HepG2 (cell line): ENCODE measurements at regions not wholly inside any gene's neighbourhood (a gene's known extent, or its start where the extent isn't known, plus 50 kb on each side); places are given as distances from the start of the nearest gene placed in this dataset.

Source experiments
- ASH2L ChIP-seq: fragments of 300-600, 200-600 bp; sonication (generic); IDR thresholded peaks from 2 replicates; pipeline ENCODE4 v1.7.0; 2017; ENCODE audit warnings: low read depth, mild to moderate bottlenecking, moderate library complexity, mixed read lengths, low read length; ENCODE audit not compliant: insufficient read length
- DPF2 ChIP-seq: sonication (generic); formaldehyde crosslinking; IDR thresholded peaks from 2 replicates; pipeline ENCODE4 v1.4.0; 2020; ENCODE audit warnings: mild to moderate bottlenecking, low read depth, missing genetic modification reagents, borderline replicate concordance
- GPN1 ChIP-seq: sonication (generic); formaldehyde crosslinking; IDR thresholded peaks from 2 replicates; pipeline ENCODE4 v1.5.1; 2020; ENCODE audit warnings: missing genetic modification reagents, borderline replicate concordance
- JUN ChIP-seq: sonication (generic); formaldehyde crosslinking; IDR thresholded peaks from 2 replicates; pipeline ENCODE4 v1.4.0; 2020; ENCODE audit warnings: mild to moderate bottlenecking, missing genetic modification reagents
- KLF11 ChIP-seq: IDR thresholded peaks from 2 replicates; pipeline ENCODE4 v1.6.1; 2016; ENCODE audit warnings: missing compliant biosample characterization
- MTA1 ChIP-seq: sonication (generic); formaldehyde crosslinking; IDR thresholded peaks from 2 replicates; pipeline ENCODE4 v1.4.0; 2020; ENCODE audit warnings: missing genetic modification reagents, mild to moderate bottlenecking, borderline replicate concordance
- MYPOP ChIP-seq: sonication (generic); formaldehyde crosslinking; IDR thresholded peaks from 2 replicates; pipeline ENCODE4 v1.8.1; 2023; ENCODE audit warnings: mild to moderate bottlenecking, moderate library complexity, missing genetic modification reagents
- RBAK ChIP-seq: sonication (generic); formaldehyde crosslinking; IDR thresholded peaks from 2 replicates; pipeline ENCODE4 v1.5.1; 2020; ENCODE audit warnings: mild to moderate bottlenecking, missing genetic modification reagents
- SMYD3 ChIP-seq: sonication (generic); formaldehyde crosslinking; IDR thresholded peaks from 2 replicates; pipeline ENCODE4 v1.8.1; 2023; ENCODE audit warnings: mild to moderate bottlenecking, missing genetic modification reagents
- SP4 ChIP-seq: sonication (generic); formaldehyde crosslinking; IDR thresholded peaks from 2 replicates; pipeline ENCODE4 v1.8.1; 2023; ENCODE audit warnings: mild to moderate bottlenecking, missing genetic modification reagents
- TCF7 ChIP-seq: sonication (generic); IDR thresholded peaks from 2 replicates; pipeline ENCODE4 v1.6.1; 2016; ENCODE audit warnings: antibody characterized with exemption, low read depth
- ZMYM2 ChIP-seq: sonication (generic); formaldehyde crosslinking; IDR thresholded peaks from 2 replicates; pipeline ENCODE4 v1.8.0; 2022; ENCODE audit warnings: mild to moderate bottlenecking, missing genetic modification reagents
- ZNF260 ChIP-seq: sonication (generic); formaldehyde crosslinking; IDR thresholded peaks from 2 replicates; pipeline ENCODE4 v1.4.0; 2020; ENCODE audit warnings: missing genetic modification reagents, low read depth, mild to moderate bottlenecking, borderline replicate concordance
- ZNF33B ChIP-seq: sonication (generic); formaldehyde crosslinking; IDR thresholded peaks from 2 replicates; pipeline ENCODE4 v1.5.1; 2020; ENCODE audit warnings: mild to moderate bottlenecking, missing genetic modification reagents
- ZNF574 ChIP-seq: sonication (generic); formaldehyde crosslinking; IDR thresholded peaks from 2 replicates; pipeline ENCODE4 v1.4.0; 2020; ENCODE audit warnings: missing genetic modification reagents
- ZNF710 ChIP-seq: sonication (generic); formaldehyde crosslinking; IDR thresholded peaks from 2 replicates; pipeline ENCODE4 v1.5.0; 2020; ENCODE audit warnings: mild to moderate bottlenecking, missing genetic modification reagents, borderline replicate concordance
- ZNF781 ChIP-seq: sonication (generic); formaldehyde crosslinking; IDR thresholded peaks from 2 replicates; pipeline ENCODE4 v1.5.1; 2020; ENCODE audit warnings: borderline replicate concordance, mild to moderate bottlenecking, missing genetic modification reagents; ENCODE audit errors: not compliant biosample characterization

- TF ChIP-seq ZMYM2 (CRISPR knock-in tag): no peak
- TF ChIP-seq ZNF260 (CRISPR knock-in tag): no peak
- no peak for TF ChIP-seq ZNF781 (CRISPR knock-in tag)
- TF ChIP-seq ASH2L: peak; percentile 3
- TF ChIP-seq DPF2 (CRISPR knock-in tag): no peak
- TF ChIP-seq GPN1: no peak
- TF ChIP-seq KLF11 (CRISPR knock-in tag): no peak
- no peak for TF ChIP-seq ZNF710
- TF ChIP-seq ZNF33B (CRISPR knock-in tag): no peak
- TF ChIP-seq TCF7: peak; percentile 35; the same call in 1 of the 2 replicates
- TF ChIP-seq ZNF574 (CRISPR knock-in tag): no peak
- TF ChIP-seq SMYD3 (CRISPR knock-in tag): no peak
- no peak for TF ChIP-seq SP4 (CRISPR knock-in tag)
- no peak for TF ChIP-seq MTA1
- 0 out of 2 replicates have a peak, but pooled peaks have one; percentile 9 for TF ChIP-seq JUN
- TF ChIP-seq MYPOP: no peak
- no peak for TF ChIP-seq RBAK (CRISPR knock-in tag)
These were observed 502.0 kb downstream of the NR2F1-AS1 start (continued) for GRCh38 chr5:93079046-93079445.
